SK-N-SH (cell line): ENCODE measurements at regions not wholly inside any gene's neighbourhood (a gene's known extent, or its start where the extent isn't known, plus 50 kb on each side); places are given as distances from the start of the nearest gene placed in this dataset.

Source experiments
- EP300 ChIP-seq, 2 experiments: IDR thresholded peaks; 2 replicates each; pipeline versions ENCODE4 v1.4.0 to v1.6.1; 2012; ENCODE audit warnings: borderline replicate concordance in 1 of 2, low read depth in 1 of 2, low read length in 1 of 2
- EZH2phosphoT487 ChIP-seq: fragments of 200-600 bp; sonication (generic); IDR thresholded peaks from 2 replicates; pipeline ENCODE4 v1.6.1; 2017; ENCODE audit warnings: low read depth, mixed run types, mild to moderate bottlenecking, antibody characterized with exemption, moderate library complexity, borderline replicate concordance
- FOXM1 ChIP-seq: IDR thresholded peaks from 2 replicates; pipeline ENCODE4 v1.4.0; 2012; ENCODE audit warnings: low read depth, mild to moderate bottlenecking
- MXI1 ChIP-seq: IDR thresholded peaks from 2 replicates; pipeline ENCODE4 v1.6.1; 2012; ENCODE audit warnings: mild to moderate bottlenecking, low read depth, low read length, improper control_type of control experiment
- POLR2AphosphoS5 ChIP-seq: IDR thresholded peaks from 2 replicates; pipeline ENCODE4 v1.6.1; 2012; ENCODE audit warnings: low read depth, low read length
- RFX5 ChIP-seq: IDR thresholded peaks from 2 replicates; pipeline ENCODE4 v1.6.1; 2012; ENCODE audit warnings: mild to moderate bottlenecking, improper control_type of control experiment, low read length
- RXRA ChIP-seq: IDR thresholded peaks from 2 replicates; pipeline ENCODE4 v1.4.0; 2012; ENCODE audit warnings: low read depth, mild to moderate bottlenecking, borderline replicate concordance
- TAF1 ChIP-seq: IDR thresholded peaks from 2 replicates; pipeline ENCODE4 v1.6.1; 2012; ENCODE audit warnings: low read depth, mild to moderate bottlenecking, low read length, moderate library complexity, borderline replicate concordance
- TF ChIP-seq, protein P1 (sequence below): fragments of 200-600 bp; sonication (generic); IDR thresholded peaks from 2 replicates; pipeline ENCODE4 v1.6.1; 2017; ENCODE audit warnings: antibody characterized with exemption, mild to moderate bottlenecking, moderate library complexity

GRCh38 chr11:81331088-81331487 is 1402.6 kb downstream of the FAM181B start:
- TF ChIP-seq, protein P1, sequence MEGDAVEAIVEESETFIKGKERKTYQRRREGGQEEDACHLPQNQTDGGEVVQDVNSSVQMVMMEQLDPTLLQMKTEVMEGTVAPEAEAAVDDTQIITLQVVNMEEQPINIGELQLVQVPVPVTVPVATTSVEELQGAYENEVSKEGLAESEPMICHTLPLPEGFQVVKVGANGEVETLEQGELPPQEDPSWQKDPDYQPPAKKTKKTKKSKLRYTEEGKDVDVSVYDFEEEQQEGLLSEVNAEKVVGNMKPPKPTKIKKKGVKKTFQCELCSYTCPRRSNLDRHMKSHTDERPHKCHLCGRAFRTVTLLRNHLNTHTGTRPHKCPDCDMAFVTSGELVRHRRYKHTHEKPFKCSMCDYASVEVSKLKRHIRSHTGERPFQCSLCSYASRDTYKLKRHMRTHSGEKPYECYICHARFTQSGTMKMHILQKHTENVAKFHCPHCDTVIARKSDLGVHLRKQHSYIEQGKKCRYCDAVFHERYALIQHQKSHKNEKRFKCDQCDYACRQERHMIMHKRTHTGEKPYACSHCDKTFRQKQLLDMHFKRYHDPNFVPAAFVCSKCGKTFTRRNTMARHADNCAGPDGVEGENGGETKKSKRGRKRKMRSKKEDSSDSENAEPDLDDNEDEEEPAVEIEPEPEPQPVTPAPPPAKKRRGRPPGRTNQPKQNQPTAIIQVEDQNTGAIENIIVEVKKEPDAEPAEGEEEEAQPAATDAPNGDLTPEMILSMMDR = no peak
- TF ChIP-seq EP300 (IDR thresholded peaks at IDR 0.05; ENCODE audit: borderline replicate concordance in 1 of 2, low read depth in 1 of 2, low read length in 1 of 2) = no peak
- no peak for TF ChIP-seq MXI1
- TF ChIP-seq EZH2phosphoT487 = no peak
- TF ChIP-seq TAF1 = no peak
- no peak for TF ChIP-seq FOXM1
- no peak for TF ChIP-seq RXRA
- no peak for TF ChIP-seq POLR2AphosphoS5
- TF ChIP-seq RFX5 = no peak
